ENCODE measurements at regions not wholly inside any gene's neighbourhood (a gene's known extent, or its start where the extent isn't known, plus 50 kb on each side); places are given as distances from the start of the nearest gene placed in this dataset.

GRCh38 chr13:65965501-65965900 lies 1264.6 kb downstream of the PCDH9 start:
- H4K5ac ChIP-seq (ENCODE audit: low read depth, low read length) = no peak overlapping the region
- H3K4me3 ChIP-seq (ENCODE audit: insufficient read depth, low read depth, low read length) = no peak overlapping the region
- no peak overlapping the region for H2BK15ac ChIP-seq (ENCODE audit: low read depth, low read length)
- H4K8ac ChIP-seq (ENCODE audit: low read depth in 2 of 2, low read length in 2 of 2) = no peak overlapping the region
- no peaks in the 10 kb centered on the region for H3K9me3 ChIP-seq (ENCODE audit: control insufficient read depth, insufficient read depth, low read length)
- H3K23ac ChIP-seq (ENCODE audit: low read depth, low read length) = no peak overlapping the region
- H2AK9ac ChIP-seq (replicated peaks; ENCODE audit: low read depth, low read length, poor library complexity) = no peak overlapping the region
- H3K4me2 ChIP-seq (ENCODE audit: low read depth, low read length) = no peak overlapping the region
- H3K4ac ChIP-seq (ENCODE audit: low read depth, low read length) = no peak overlapping the region
- no peak for ATAC-seq (ENCODE audit: low read depth)
- no peak overlapping the region for H3K56ac ChIP-seq (ENCODE audit: extremely low read depth, insufficient read depth, low read length)
- no peaks in the 10 kb centered on the region for H3K27me3 ChIP-seq (ENCODE audit: control insufficient read depth, insufficient read depth, low read length)
- in situ Hi-C loops (cut with MboI; ENCODE audit: low sequenced_read_pairs) = no loop called here
- no peak overlapping the region for H3K27ac ChIP-seq (ENCODE audit: insufficient read depth, low read length)
- no peak overlapping the region for H4K91ac ChIP-seq (ENCODE audit: insufficient read depth, low read depth, low read length)
- no peak overlapping the region for H3K14ac ChIP-seq (replicated peaks; ENCODE audit: low read depth, low read length)
- H2BK5ac ChIP-seq (ENCODE audit: low read depth, low read length, poor library complexity, severe bottlenecking) = no peak overlapping the region
- WGBS, 2 experiments (ENCODE audit: extremely low coverage in 2 of 2, insufficient read length in 1 of 2) = no CpG with 5 or more reads among the region's 2 CpGs
- ChIA-PET POLR2A (ENCODE audit: unreplicated experiment) (no interaction called here), CTCF (no interaction called here)
- no peaks in the 10 kb centered on the region for H3K79me1 ChIP-seq (ENCODE audit: low read depth in 1 of 2, low read length in 2 of 2)
- TF ChIP-seq CEBPB (IDR thresholded peaks at IDR 0.05; ENCODE audit: low read depth, low read length) (peak; percentile 58; the same call in 1 of the 2 replicates), MAZ (IDR thresholded peaks at IDR 0.05; ENCODE audit: borderline replicate concordance, low read depth, low read length) (no peak), MXI1 (IDR thresholded peaks at IDR 0.05; ENCODE audit: borderline replicate concordance, low read depth, low read length) (no peak)
- no peak overlapping the region for H2BK120ac ChIP-seq (ENCODE audit: low read depth, low read length)
- dilution Hi-C loops (cut with HindIII; ENCODE audit: low sequenced_read_pairs, unreplicated experiment) = no loop called here
- H2BK20ac ChIP-seq (ENCODE audit: low read depth, low read length) = no peak overlapping the region
- no peak overlapping the region for H2AK5ac ChIP-seq (ENCODE audit: low read depth, low read length)
- H4K20me1 ChIP-seq (ENCODE audit: insufficient read depth, low read length) = no peaks in the 10 kb centered on the region
- H3K18ac ChIP-seq (ENCODE audit: low read depth, low read length) = no peak overlapping the region
- BruUV-seq (replicated peaks) = no TSS peak
- peak; percentile 20 for DNase-seq
- H3K36me3 ChIP-seq (ENCODE audit: control insufficient read depth, insufficient read depth, low read length) = no peaks in the 10 kb centered on the region
- intact Hi-C loops (cut with micrococcal nuclease) = no loop called here
- no peak overlapping the region for H3K9ac ChIP-seq (ENCODE audit: low read depth, low read length)
- no peaks in the 10 kb centered on the region for H3K9me1 ChIP-seq (ENCODE audit: insufficient read depth, low read length)
- H3K4me1 ChIP-seq (ENCODE audit: control insufficient read depth, insufficient read depth, low read length) = no peaks in the 10 kb centered on the region
- no peak overlapping the region for H2AFZ ChIP-seq (replicated peaks; ENCODE audit: low read length, poor library complexity)
